DMS153 treated with DMSO at 0.1 percent for 48 hours (cell line): ENCODE measurements at regions not wholly inside any gene's neighbourhood (a gene's known extent, or its start where the extent isn't known, plus 50 kb on each side); places are given as distances from the start of the nearest gene placed in this dataset.
"Not testable (repeated sequence)": the region's sequence is repeated elsewhere in the genome, so short reads cannot be mapped to it uniquely, and the experiment has no call there.

Source experiments
- DNase-seq: peaks from one replicate; lab custom pipeline; 2025; ENCODE audit not compliant: unreplicated experiment; lab: John Stamatoyannopoulos, UW

GRCh38 chr5:135776457-135776856 lies 58.0 kb upstream of the SLC25A48 start:
- DNase-seq, result no peak

GRCh38 chr5:135761746-135762145 lies 72.7 kb upstream of the SLC25A48 start:
- DNase-seq, result no peak

- DNase-seq, result no peak
These were observed 75.2 kb upstream of the SLC25A48 start for GRCh38 chr5:135759149-135759784.

- DNase-seq, result no peak
These were observed 80.5 kb upstream of the SLC25A48 start for GRCh38 chr5:135753990-135754389.

GRCh38 chr5:135750506-135750905 lies 84.0 kb upstream of the SLC25A48 start:
- no peak for DNase-seq

GRCh38 chr5:135747824-135748223 lies 86.6 kb upstream of the SLC25A48 start:
- no peak for DNase-seq

- DNase-seq, result no peak
These were observed 88.5 kb upstream of the SLC25A48 start for GRCh38 chr5:135745897-135746500.

- no peak for DNase-seq
These were observed 90.6 kb upstream of the SLC25A48 start for GRCh38 chr5:135743705-135744411.

- no peak for DNase-seq
These were observed 91.3 kb upstream of the SLC25A48 start for GRCh38 chr5:135743181-135743580.

GRCh38 chr5:135742240-135742639 lies 92.2 kb upstream of the SLC25A48 start:
- not testable (repeated sequence) for DNase-seq

GRCh38 chr5:135741040-135741439 lies 93.4 kb upstream of the SLC25A48 start:
- DNase-seq, result no peak

- no peak for DNase-seq
These were observed 94.0 kb upstream of the SLC25A48 start for GRCh38 chr5:135740475-135740874.

GRCh38 chr5:135739383-135739981 lies 95.0 kb upstream of the SLC25A48 start:
- DNase-seq, result no peak

GRCh38 chr5:135738564-135738875 lies 95.9 kb upstream of the SLC25A48 start:
- DNase-seq, result no peak

GRCh38 chr5:135737701-135738563 lies 96.5 kb upstream of the SLC25A48 start:
- DNase-seq, result no peak

- DNase-seq, result not testable (repeated sequence)
These were observed 97.5 kb upstream of the SLC25A48 start for GRCh38 chr5:135736952-135737351.

GRCh38 chr5:135735831-135736230 lies 98.6 kb upstream of the SLC25A48 start:
- DNase-seq, result no peak

- DNase-seq, result not testable (repeated sequence)
These were observed 99.5 kb upstream of the SLC25A48 start for GRCh38 chr5:135734956-135735355.

GRCh38 chr5:135731034-135731433 lies 103.4 kb upstream of the SLC25A48 start:
- not testable (repeated sequence) for DNase-seq

- not testable (repeated sequence) for DNase-seq
These were observed 104.3 kb upstream of the SLC25A48 start for GRCh38 chr5:135730161-135730560.

- no peak for DNase-seq
These were observed 105.1 kb upstream of the SLC25A48 start for GRCh38 chr5:135729321-135729786.
